ENCODE measurements at regions not wholly inside any gene's neighbourhood (a gene's known extent, or its start where the extent isn't known, plus 50 kb on each side); places are given as distances from the start of the nearest gene placed in this dataset.

DNA sequence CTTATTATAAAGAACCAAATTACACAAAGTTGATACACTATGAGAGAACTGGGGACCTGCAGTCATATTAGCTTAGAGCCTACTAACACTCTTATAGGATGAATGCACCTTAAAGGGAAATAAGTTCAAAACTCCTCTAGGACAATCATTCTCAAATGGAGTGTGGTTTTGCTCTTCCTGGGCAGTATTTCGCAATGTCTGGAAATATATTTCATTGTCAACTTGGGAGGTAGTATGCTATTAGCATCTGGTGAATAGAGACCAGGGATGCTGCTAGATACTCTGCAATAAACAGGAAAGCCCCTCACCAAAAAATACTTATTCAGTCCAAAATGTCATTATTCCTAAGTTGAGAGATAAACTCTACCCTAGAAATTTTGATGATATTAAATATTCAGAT, 451.4 kb upstream of the ARPP21 start:
- TF ChIP-seq, protein P1, sequence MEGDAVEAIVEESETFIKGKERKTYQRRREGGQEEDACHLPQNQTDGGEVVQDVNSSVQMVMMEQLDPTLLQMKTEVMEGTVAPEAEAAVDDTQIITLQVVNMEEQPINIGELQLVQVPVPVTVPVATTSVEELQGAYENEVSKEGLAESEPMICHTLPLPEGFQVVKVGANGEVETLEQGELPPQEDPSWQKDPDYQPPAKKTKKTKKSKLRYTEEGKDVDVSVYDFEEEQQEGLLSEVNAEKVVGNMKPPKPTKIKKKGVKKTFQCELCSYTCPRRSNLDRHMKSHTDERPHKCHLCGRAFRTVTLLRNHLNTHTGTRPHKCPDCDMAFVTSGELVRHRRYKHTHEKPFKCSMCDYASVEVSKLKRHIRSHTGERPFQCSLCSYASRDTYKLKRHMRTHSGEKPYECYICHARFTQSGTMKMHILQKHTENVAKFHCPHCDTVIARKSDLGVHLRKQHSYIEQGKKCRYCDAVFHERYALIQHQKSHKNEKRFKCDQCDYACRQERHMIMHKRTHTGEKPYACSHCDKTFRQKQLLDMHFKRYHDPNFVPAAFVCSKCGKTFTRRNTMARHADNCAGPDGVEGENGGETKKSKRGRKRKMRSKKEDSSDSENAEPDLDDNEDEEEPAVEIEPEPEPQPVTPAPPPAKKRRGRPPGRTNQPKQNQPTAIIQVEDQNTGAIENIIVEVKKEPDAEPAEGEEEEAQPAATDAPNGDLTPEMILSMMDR (IDR thresholded peaks at IDR 0.05; ENCODE audit: low read depth, low read length) = no peak
- no peaks in the 10 kb centered on the region for H3K4me1 ChIP-seq
- no peaks in the 10 kb centered on the region for H3K27me3 ChIP-seq
- no peaks in the 10 kb centered on the region for H3K9me3 ChIP-seq
- no peaks in the 10 kb centered on the region for H3K36me3 ChIP-seq
- DNase-seq = no peak
- no peak overlapping the region for H3K4me3 ChIP-seq (ENCODE audit: low read depth, low read length)

DNA sequence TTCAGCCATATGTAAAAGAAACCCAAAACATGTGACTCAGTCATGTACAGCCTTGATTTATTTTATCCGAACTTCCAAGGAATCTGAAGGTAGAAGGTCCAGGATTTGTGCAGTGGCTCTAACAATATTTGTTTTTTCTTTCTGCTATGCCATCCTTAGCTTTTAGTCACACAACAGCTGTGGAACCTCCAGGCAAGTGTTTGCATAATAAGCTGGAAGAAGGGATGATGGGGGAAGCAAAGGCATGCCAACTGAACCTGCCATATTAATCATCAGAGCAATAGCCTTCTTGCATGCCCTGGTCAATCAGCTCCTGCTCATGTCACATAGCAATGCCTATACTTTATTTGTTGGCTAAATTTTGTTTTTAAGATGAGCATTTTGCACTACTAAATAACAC, 444.7 kb upstream of the ARPP21 start:
- DNase-seq = no peak
- H3K27me3 ChIP-seq = no peaks in the 10 kb centered on the region
- H3K36me3 ChIP-seq = no peaks in the 10 kb centered on the region
- no peaks in the 10 kb centered on the region for H3K9me3 ChIP-seq
- TF ChIP-seq, protein P1 (IDR thresholded peaks at IDR 0.05; ENCODE audit: low read depth, low read length) = no peak
- H3K4me3 ChIP-seq (ENCODE audit: low read depth, low read length) = no peak overlapping the region
- H3K4me1 ChIP-seq = no peaks in the 10 kb centered on the region

- H3K9me3 ChIP-seq = no peaks in the 10 kb centered on the region
- H3K4me1 ChIP-seq = no peaks in the 10 kb centered on the region
- TF ChIP-seq, protein P1 (IDR thresholded peaks at IDR 0.05; ENCODE audit: low read depth, low read length) = no peak
- no peaks in the 10 kb centered on the region for H3K36me3 ChIP-seq
- no peak for DNase-seq
- no peak overlapping the region for H3K4me3 ChIP-seq (ENCODE audit: low read depth, low read length)
- no peaks in the 10 kb centered on the region for H3K27me3 ChIP-seq
Measured at GRCh38 chr3:35198857-35199256, 440.5 kb upstream of the ARPP21 start.

- Histone ChIP-seq H3K36me3 (no peaks in the 10 kb centered on the region), H3K4me1 (no peaks in the 10 kb centered on the region), H3K9me3 (no peaks in the 10 kb centered on the region), H3K4me3 (ENCODE audit: low read depth, low read length) (no peak overlapping the region), H3K27me3 (no peaks in the 10 kb centered on the region)
- no peak for DNase-seq
- TF ChIP-seq, protein P1 (IDR thresholded peaks at IDR 0.05; ENCODE audit: low read depth, low read length) = no peak
Measured at GRCh38 chr3:35200056-35200455, 439.3 kb upstream of the ARPP21 start.

DNA sequence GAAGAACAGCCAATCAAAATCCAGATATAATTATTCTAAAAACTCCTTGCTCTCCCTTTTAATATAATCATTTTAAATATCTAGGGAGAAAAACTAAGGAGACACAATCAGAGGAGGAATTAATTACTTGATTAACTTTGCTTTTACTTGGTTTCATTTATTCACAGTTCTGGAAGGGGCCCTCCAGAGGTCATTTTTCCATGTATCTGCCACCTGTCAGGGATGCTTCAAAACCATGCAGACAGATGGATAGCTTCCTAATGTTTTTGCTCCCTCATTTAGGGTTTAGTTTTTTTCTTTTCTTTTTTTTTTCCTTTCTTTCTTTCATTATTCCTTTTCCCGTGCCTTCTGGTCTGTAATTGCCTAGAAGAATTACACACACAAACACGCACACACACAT, 438.1 kb upstream of the ARPP21 start:
- DNase-seq = no peak
- Histone ChIP-seq H3K36me3 (no peaks in the 10 kb centered on the region), H3K9me3 (no peaks in the 10 kb centered on the region), H3K4me1 (no peaks in the 10 kb centered on the region), H3K4me3 (ENCODE audit: low read depth, low read length) (no peak overlapping the region), H3K27me3 (no peaks in the 10 kb centered on the region)
- TF ChIP-seq, protein P1 (IDR thresholded peaks at IDR 0.05; ENCODE audit: low read depth, low read length) = no peak

GRCh38 chr3:35215525-35216500, 423.5 kb upstream of the ARPP21 start:
- H3K9me3 ChIP-seq = no peaks in the 10 kb centered on the region
- H3K36me3 ChIP-seq = no peaks in the 10 kb centered on the region
- H3K27me3 ChIP-seq = no peaks in the 10 kb centered on the region
- TF ChIP-seq, protein P1 (IDR thresholded peaks at IDR 0.05; ENCODE audit: low read depth, low read length) = no peak
- no peak for DNase-seq
- no peaks in the 10 kb centered on the region for H3K4me1 ChIP-seq
- H3K4me3 ChIP-seq (ENCODE audit: low read depth, low read length) = no peak overlapping the region

All from BE2C (cell line).